ENCODE measurements at regions not wholly inside any gene's neighbourhood (a gene's known extent, or its start where the extent isn't known, plus 50 kb on each side); places are given as distances from the start of the nearest gene placed in this dataset.

- TF ChIP-seq POLR2A (IDR thresholded peaks at IDR 0.05; ENCODE audit: low read depth, low read length), result no peak
- FAIRE-seq, result no peak
- no peak for DNase-seq (ENCODE audit: insufficient read length, low spot score)
Observed at GRCh38 chr1:67560580-67561255, 124.3 kb upstream of the GADD45A start.

DNA sequence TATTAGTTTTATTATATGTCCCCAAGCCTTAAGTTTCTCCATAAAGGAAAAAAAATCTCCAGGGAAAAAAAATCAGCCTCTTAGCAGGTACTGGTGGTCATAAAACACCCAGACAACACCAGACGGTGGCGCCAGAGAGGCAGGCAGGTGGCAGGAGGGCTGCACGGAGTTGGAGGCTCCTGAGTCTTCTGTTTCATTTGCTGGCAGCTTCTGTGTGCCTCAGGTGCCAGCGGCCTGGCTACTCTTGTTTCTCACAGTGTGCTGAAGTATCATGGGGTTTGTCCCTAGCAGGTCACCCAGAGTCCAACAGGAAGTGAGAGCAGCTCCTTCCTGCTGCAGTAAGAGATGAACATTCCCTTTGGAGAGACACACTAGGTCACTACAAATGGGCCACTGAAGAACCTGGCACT lies 123.3 kb upstream of the GADD45A start:
- FAIRE-seq, result no peak
- TF ChIP-seq POLR2A (IDR thresholded peaks at IDR 0.05; ENCODE audit: low read depth, low read length), result no peak
- peak; percentile 49 for DNase-seq (ENCODE audit: insufficient read length, low spot score)

GRCh38 chr1:67563684-67564083 lies 121.3 kb upstream of the GADD45A start:
- TF ChIP-seq POLR2A (IDR thresholded peaks at IDR 0.05; ENCODE audit: low read depth, low read length), result no peak
- no peak for DNase-seq (ENCODE audit: insufficient read length, low spot score)
- no peak for FAIRE-seq

GRCh38 chr1:67564193-67564592 lies 120.8 kb upstream of the GADD45A start:
- no peak for FAIRE-seq
- no peak for TF ChIP-seq POLR2A (IDR thresholded peaks at IDR 0.05; ENCODE audit: low read depth, low read length)

DNA sequence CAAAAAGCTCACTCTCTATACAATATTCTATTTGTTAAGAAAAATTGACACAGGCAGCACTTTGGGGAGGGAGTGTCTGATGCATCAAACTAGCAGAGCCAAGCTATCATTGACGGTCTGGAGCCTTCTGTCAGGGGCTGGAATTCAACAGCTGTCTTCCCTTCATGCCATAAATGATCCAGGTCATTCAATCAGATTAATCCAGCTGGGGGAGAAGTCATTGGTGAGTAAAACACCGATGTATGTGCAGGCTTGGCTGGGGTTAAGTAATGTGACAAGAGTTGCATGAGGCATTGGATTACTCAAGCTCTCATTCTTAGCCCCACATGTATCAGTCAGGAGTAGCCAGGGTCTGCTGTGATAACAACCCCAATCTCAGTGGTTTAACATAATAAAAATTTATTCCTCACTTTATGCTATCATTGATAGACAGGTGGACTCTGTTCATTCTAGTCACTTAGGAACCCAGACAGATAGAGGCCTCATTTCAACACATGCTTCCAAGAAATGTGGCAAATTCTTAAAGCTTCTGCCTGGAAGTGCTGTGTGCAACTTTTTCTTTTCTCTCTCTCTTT lies 118.1 kb upstream of the GADD45A start:
- FAIRE-seq, result no peak
- no peak for TF ChIP-seq POLR2A (IDR thresholded peaks at IDR 0.05; ENCODE audit: low read depth, low read length)
- DNase-seq (ENCODE audit: insufficient read length, low spot score), result no peak

More at GRCh38 chr1:67564193-67564592, 120.8 kb upstream of the GADD45A start:
- no peak for DNase-seq (ENCODE audit: insufficient read length, low spot score)

GRCh38 chr1:67570486-67571143 lies 114.4 kb upstream of the GADD45A start:
- FAIRE-seq (peak; percentile 96), DNase-seq (ENCODE audit: insufficient read length, low spot score) (peak; percentile 78)
- TF ChIP-seq POLR2A (IDR thresholded peaks at IDR 0.05; ENCODE audit: low read depth, low read length), result no peak

DNA sequence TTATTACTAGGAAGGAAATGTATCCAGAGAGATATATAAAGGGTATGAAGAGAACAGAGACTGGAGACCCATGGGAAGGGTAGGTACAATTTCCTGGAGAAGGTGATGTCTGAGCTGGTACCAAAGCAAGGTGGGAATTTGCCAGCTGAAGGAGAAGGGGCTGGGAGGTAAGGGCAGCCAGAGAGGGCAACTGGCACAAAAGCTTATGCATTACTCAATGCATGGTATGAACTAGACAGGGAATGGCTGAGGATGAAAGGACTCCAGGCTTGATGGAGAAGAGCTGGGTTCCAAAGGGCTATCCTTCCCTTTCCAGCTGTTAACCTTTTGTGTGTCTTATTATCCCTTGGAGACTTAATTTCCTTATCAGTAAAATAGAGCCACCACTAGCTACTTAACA lies 113.6 kb upstream of the GADD45A start:
- FAIRE-seq (no peak), DNase-seq (ENCODE audit: insufficient read length, low spot score) (no peak)
- no peak for TF ChIP-seq POLR2A (IDR thresholded peaks at IDR 0.05; ENCODE audit: low read depth, low read length)

DNA sequence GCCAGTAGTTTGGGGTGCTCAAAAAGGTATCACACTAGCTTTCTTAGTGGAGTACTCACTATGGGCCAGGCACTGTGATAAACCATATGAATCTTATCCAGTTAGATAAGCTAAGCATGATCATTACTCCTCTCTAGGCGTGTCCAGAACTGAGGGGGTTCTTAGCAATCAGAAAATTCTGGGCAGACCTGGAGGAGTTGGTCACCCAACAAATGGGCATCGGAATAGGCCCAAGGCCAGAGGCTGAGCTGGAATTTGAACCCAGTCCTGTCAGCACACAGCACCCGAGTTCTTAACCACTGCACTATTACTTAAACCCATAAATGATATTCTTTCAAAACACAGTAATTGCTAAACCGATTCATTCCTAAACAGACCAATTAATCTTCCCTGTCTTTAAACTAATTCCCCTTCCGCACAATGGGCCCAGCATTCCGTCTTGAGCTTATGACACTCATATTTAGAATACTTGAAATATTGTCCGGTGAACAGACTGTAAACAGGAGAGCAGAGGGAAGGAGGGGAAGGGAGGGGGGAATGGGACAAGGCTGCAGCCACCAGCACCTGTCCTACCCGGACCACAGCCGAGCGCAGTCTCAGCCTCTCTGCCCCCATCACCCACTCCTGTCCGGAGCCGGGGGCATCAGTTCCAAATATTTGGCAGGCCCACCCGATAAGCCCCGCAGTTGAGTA lies 113.0 kb upstream of the GADD45A start:
- FAIRE-seq (no peak), DNase-seq (ENCODE audit: insufficient read length, low spot score) (no peak)
- TF ChIP-seq POLR2A (IDR thresholded peaks at IDR 0.05; ENCODE audit: low read depth, low read length), result no peak

- FAIRE-seq (no peak), DNase-seq (ENCODE audit: insufficient read length, low spot score) (no peak)
- no peak for TF ChIP-seq POLR2A (IDR thresholded peaks at IDR 0.05; ENCODE audit: low read depth, low read length)
Observed at GRCh38 chr1:67572594-67573221, 112.3 kb upstream of the GADD45A start.

DNA sequence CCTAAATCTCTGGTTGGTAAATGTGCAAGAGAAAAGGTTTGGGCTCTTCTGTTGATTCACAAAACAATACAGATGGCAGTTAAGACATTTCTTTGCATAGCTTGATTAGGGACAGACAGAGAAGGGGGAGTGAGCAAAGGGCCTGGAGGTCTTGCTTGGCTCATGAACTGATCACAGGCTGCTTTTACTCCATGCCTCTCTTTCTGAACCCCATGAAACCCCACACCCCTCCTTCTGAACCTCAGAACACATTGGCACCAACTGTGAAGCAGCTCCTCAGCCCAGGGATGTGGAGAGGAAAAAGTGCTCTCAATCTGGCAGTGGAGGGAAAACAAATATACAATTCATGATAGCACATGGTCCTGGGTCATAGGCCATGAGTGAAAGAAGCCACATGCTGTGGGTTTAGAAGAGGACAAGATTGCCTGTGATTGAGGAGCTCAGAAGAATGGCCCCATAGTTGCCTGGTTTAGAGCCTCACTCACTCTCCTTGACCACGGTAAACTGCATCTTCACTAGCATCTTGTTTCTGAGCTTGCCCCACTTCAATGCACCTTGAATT lies 111.6 kb upstream of the GADD45A start:
- FAIRE-seq (no peak), DNase-seq (ENCODE audit: insufficient read length, low spot score) (no peak)
- TF ChIP-seq POLR2A (IDR thresholded peaks at IDR 0.05; ENCODE audit: low read depth, low read length), result no peak

DNA sequence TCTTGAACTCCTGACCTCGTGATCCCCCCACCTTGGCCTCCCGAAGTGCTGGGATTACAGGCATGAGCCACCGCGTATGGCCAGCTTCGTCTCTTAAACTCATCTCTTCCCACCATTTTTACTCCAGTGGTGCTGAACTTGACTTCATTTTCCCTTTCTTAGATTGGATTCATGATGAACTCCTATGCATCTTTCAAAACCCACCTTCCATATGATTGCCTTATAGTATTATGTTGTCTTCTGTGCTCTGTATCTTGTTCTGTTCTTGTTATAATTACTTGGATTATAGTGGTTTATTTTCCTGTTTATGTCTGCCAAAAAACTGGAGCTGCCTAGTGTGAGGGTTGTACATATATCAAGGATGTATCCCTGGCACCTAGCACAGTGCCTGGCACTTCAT lies 110.8 kb upstream of the GADD45A start:
- FAIRE-seq, result no peak
- no peak for DNase-seq (ENCODE audit: insufficient read length, low spot score)
- no peak for TF ChIP-seq POLR2A (IDR thresholded peaks at IDR 0.05; ENCODE audit: low read depth, low read length)

GRCh38 chr1:67575861-67576260 lies 109.1 kb upstream of the GADD45A start:
- TF ChIP-seq POLR2A (IDR thresholded peaks at IDR 0.05; ENCODE audit: low read depth, low read length), result no peak
- FAIRE-seq, result no peak
- DNase-seq (ENCODE audit: insufficient read length, low spot score), result no peak

- no peak for TF ChIP-seq POLR2A (IDR thresholded peaks at IDR 0.05; ENCODE audit: low read depth, low read length)
- no peak for FAIRE-seq
- DNase-seq (ENCODE audit: insufficient read length, low spot score), result no peak
Observed at GRCh38 chr1:67576474-67576873, 108.5 kb upstream of the GADD45A start.

GRCh38 chr1:67577646-67578045 lies 107.4 kb upstream of the GADD45A start:
- no peak for TF ChIP-seq POLR2A (IDR thresholded peaks at IDR 0.05; ENCODE audit: low read depth, low read length)

More at GRCh38 chr1:67577646-67578045, 107.4 kb upstream of the GADD45A start:
- DNase-seq (ENCODE audit: insufficient read length, low spot score) (no peak), FAIRE-seq (no peak)
